Islet of Langerhans (tissue), 1 donor: ENCODE measurements at regions not wholly inside any gene's neighbourhood (a gene's known extent, or its start where the extent isn't known, plus 50 kb on each side); places are given as distances from the start of the nearest gene placed in this dataset.
"Not testable (repeated sequence)": the region's sequence is repeated elsewhere in the genome, so short reads cannot be mapped to it uniquely, and the experiment has no call there.

Experiments
- FAIRE-seq: peaks from one replicate; lab custom pipeline; 2011; peaks lifted over from hg19 to GRCh38; lab: Jason Lieb, UNC

DNA sequence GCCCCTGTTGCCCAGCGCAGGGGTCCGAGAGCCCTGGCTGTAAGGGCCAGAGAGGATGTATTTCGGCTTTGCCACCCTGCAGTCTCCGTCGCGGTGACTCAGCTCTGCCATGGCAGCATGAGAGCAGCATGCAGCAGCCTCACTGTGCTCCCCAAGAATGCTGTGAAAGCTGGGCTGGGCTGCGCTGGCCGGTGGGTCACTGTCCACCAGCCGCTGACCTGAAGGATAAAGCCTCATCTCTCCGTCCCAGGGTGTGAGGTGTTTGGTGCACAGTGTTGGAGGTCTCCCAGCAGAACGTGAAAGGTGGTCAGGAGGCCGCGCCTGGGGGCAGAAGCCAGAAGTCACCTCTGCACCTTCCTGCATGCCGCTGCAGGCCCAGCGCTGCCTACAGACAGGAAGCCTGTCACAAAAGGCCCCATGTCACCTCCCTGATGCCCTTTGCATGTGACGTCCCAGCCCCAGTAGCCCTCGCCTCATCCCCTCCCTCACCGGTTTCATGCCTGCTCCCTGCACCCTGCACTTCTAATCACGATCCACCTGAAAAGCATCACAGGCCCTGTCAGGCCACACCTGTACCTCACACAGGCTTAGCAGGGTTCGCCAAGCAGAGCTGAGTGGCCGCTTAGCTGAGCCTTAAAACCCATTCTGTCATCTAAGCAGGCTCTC is 342.1 kb downstream of the EIPR1 start:
- FAIRE-seq: no peak

DNA sequence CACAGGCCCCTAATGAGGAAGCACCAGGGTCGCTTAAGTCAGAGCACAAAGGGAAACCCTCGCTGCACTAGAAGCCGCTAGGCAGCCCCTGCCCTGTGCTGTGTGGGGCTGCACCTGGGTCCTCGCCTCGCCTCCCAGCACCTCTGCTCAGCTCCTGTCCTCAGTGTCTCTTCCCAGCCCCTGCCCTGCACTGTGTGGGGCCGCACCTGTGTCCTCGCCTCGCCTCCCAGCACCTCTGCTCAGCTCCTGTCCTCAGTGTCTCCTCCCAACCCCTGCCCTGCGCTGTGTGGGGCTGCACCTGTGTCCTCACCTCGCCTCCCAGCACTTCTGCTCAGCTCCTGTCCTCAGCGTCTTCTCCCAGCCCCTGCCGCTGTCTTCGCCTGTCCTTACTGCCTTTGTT is 342.8 kb downstream of the EIPR1 start:
- no peak for FAIRE-seq

DNA sequence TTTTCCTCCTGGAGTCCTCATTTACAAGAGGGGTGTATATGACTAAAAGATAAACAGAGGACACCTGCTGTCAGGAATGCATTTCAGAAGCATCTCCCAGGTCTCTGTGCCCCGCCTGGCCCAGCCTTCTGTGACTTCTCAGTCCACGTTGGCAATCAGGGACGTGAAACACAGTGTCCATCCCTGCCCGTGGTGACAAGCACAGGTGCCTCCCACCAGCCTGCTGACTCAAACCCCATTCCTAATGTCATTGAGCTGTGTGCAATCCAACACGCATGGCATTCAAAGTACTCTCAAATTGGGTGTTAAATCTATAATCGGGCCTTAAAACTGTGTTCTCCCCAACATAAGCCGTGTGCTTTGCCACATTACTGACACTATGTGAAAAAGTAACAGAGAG is 343.2 kb downstream of the EIPR1 start:
- FAIRE-seq: no peak

DNA sequence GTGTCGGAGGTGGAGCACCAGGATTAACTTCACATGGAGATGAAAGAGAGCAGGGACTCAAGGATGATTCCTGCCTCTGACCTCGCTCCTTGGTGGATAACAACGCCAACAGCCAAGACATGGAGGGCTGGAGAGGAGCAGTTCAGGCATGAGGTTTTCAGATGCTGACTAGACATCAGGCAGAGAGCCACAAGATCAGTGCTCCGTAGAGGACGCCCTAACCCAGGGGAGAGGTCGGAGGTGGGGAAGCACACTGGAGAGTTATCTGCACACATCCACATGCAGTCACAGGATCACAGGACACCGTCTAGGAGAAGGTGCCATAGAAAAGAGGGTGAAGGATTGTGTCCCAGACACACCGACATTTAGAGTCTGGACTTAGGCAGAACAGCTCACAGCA is 344.3 kb downstream of the EIPR1 start:
- no peak for FAIRE-seq

DNA sequence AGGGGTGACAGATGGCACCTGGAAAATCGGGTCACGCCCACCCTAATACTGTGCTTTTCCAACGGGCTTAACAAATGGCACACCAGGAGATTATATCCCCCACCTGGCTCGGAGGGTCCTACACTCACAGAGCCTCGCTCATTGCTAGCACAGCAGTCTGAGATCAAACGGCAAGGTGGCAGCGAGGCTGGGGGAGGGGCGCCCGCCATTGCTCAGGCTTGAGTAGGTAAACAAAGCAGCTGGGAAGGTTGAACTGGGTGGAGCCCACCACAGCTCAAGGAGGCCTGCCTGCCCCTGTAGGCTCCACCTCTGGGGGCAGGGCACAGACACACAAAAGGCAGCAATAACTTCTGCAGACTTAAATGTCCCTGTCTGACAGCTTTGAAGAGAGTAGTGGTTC is 346.8 kb downstream of the EIPR1 start:
- FAIRE-seq: not testable (repeated sequence)

DNA sequence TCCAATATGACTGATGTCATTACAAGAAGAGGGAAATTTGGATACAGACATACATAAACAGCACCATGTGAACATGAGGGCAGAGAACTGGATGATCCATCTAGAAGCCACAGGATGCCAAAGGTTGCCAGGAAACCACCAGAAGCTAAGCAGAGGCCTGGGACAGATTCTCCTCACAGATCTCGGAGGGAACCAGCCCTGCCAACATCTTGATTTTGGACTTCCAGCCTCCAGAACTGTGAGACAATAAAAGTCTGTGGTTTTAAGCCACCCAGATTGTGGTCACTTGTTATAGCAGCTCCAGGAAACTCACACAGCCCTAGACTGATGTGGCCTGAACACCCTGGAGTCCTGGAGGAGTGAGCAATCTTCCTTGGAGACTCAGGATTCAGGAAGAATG is 351.6 kb downstream of the EIPR1 start:
- no peak for FAIRE-seq

DNA sequence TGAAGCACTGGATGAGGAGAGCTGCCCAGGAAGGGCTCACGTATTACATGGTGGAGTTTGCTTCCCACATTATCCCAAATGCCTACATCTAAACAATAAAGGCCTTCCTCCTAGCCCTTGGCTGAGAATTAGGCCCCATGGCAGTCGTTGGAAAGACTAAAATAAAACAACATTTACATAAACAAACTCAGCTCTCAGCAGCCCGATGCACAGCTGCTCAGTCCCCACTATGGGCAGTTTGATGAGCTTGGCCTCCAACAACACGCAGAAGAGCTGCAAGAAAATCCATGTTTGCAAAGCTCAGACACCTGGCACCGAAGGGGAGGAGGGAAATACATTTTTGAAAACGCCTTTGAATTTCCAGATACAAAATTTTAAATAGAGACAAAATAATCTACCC is 352.4 kb downstream of the EIPR1 start:
- no peak for FAIRE-seq

DNA sequence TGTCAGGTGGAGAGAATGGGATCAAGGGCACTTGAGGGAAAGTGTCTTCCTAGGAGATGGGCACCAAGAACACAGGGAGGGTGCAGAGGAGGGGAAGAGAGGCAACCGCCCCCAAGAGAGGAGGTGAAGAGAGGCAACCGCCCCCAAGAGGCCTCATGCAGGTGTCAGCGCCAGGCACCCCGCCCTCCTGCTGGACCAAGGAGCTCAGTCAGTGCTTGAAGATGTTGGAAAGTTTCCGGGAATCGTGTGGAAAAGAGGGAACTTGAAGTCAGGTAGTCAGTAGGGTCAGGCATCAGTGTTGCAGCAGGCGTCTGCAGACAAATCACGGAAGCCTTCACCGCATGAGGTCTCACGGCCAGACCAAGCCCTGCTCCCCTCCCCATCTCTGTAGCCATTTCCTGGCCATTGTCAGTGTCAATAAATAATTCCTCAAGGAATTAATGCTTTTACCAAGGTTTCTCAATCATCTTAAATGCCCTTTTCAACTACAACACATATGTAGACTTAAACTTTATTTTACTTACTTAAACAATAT is 353.1 kb downstream of the EIPR1 start:
- FAIRE-seq: no peak

DNA sequence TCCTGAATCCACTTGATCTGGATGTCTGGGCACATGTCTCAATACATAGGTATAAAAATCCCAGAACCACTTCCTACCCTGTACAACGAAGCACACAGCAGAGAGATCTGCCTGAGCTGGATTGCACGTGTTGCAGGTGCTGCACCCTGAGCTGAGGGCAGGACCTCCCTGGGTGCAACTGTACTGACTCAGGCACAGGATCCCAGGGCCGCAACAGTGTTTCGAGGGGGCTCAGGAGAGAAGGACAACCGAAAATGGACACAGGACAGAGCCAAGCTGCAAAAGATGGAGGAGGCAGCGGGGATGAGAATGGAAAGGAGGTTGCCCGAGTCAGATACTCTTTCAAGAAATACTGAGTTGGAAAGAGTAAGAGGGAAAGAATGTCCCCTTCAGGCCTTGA is 354.1 kb downstream of the EIPR1 start:
- no peak for FAIRE-seq

DNA sequence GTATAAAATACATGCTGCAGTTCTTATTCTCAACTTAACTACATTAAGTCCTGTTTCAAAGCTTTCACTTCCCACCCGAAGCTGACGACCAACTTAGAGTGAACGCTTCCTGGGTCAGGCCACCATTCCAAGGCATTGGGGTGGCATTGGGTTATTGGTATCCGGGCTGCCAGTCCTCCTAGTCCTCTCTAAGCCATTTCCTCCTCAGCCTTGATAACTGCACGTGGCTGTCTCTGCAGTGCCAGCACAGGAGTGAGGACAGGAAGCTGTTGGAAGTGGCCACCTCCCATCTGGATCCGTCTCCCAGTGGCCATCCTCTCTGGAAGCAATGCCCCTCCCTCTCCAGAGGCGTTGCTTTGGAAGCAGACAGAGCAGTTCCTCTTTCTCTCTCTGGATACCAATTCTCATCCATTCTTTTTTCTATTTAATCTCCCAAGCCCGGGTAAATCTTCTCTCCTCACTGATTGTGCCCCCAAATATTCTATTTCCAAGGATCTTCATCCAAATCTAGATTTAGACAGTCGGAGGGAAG is 354.7 kb downstream of the EIPR1 start:
- no peak for FAIRE-seq

DNA sequence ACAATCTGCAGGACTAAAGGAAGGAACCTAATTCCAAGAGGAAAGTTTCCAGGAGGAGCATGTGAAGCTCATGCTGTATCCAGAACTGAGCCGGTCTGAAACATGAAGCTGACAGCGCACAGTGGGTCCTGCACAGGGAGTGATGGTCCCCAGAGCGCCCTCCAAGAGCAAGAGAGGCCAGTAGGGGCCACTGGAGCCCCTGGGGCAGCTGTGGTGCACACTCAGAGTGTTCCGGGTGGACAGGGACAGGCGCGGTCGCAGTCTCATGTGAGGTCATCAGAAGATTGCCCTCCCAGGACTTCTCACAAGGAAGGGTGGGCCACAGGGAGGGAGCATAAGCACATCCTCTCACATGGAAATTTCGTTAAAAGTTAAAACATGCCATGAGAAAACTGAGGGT is 355.9 kb downstream of the EIPR1 start:
- FAIRE-seq: no peak

DNA sequence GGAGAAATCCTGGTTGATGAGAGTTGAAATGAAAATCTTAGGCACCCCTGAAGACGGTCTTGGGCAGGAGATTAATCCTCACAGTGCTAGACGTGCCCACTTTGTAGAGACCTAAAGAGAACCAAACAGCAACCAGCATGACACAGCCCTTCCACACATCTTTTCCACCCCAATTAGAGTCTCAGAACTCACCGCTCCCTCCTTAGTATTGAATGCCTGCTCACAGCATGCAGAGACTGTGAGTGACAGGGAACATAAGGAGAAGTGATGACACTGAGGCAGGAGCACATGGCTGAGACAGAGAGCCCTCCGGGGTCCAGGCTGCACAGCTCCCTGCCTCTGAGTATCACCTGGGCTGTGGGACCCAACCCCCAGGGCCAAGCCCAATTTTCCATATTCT is 367.6 kb downstream of the EIPR1 start:
- no peak for FAIRE-seq

DNA sequence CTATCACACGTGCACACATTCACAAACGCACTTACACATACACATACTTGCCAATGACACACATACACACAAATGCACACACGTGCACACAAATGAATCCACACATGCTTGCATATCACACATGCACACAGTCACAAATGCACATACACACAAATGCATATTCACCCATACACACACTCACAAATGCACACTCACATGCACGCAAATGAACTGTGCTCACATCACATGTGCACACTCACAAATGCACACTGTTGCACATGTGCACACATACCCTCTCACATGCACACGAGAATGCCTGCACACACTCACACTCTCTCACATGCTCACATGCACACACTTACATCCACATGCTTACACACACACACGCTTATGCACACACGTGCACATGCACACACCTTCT is 368.1 kb downstream of the EIPR1 start:
- no peak for FAIRE-seq

DNA sequence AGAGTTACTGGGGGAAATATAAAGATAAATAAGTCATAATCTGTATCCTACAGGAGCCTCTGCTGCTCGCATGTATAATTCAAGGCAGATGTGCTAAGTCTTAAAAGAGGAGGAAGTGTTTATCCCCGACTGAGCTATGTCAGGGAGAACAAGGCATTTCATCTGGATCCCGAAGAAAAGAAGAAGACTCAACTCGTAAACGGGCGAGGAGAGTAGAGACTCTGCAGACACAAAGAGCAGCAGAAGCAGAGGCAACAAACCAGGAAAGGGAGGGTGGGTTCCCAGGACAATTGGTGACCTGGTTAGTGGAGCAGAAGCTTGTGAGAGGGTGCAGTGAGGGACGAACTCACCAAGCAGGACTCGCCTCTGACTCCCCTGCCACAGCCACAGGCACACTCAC is 368.6 kb downstream of the EIPR1 start:
- no peak for FAIRE-seq

DNA sequence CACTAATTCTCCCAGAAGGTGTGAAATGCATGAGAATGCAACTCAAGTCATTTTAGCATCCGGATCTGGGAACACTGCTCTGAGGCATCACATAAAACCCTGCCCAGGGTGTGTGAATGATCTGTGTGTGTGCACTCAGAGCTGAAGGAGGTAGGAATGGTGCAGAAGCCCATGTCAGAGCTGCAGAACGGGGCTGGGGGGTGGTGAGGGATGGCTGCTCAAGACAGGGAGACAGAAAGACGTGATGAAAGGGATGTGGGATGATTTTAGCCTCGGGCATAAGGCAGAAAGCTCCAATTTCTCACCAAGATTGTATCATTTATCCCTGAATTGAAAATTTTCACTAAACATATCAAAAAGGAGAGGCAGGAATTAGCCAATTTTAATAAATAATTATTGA is 369.1 kb downstream of the EIPR1 start:
- no peak for FAIRE-seq

DNA sequence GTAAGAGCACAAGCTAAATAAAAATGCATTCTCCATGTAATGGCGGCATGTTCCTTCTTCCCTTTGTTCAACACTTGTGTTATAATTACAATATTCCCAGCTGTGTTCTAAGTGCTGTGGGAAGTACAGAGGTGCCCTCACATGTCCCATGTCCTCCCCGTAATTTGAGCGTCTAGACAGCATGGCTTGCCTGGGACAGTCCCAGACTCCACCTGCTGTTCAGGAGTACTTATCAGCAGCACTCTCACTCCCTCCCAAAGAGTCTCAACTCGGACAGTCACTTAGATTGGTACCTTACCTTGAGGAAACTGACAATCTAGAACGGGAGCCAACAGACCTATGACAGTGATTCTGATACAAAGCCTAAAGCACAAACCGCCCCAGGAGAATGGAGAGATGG is 370.5 kb downstream of the EIPR1 start:
- FAIRE-seq: no peak

DNA sequence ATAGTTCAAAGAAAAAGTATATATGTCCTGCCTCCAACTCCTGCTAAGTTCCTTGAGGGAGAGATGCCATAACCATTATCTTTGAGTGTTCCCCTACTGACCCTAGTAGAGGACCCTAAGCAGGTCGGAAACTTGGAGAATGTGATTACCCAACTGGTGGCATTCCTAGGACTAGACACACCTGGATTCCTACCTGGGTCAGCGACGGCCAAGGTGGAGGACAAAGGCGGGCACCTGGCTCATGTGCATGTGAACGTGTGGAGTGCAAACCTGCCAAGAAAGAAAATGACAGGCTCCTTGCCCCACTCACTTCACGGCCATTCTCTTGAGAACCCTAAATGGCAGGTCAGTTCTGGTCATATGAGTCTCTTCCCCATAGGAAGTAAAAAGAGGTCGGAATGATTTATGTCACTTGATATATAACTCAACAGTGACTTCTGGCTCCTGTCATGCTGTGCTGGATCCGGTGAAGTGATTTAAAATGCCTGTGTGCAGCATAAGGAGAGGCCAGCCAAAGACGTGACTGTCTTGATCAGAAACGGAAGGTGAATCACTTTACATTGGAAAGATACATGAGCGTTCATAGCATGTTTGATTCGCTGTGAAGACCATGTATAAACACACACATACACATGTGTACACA is 371.6 kb downstream of the EIPR1 start:
- FAIRE-seq: no peak

DNA sequence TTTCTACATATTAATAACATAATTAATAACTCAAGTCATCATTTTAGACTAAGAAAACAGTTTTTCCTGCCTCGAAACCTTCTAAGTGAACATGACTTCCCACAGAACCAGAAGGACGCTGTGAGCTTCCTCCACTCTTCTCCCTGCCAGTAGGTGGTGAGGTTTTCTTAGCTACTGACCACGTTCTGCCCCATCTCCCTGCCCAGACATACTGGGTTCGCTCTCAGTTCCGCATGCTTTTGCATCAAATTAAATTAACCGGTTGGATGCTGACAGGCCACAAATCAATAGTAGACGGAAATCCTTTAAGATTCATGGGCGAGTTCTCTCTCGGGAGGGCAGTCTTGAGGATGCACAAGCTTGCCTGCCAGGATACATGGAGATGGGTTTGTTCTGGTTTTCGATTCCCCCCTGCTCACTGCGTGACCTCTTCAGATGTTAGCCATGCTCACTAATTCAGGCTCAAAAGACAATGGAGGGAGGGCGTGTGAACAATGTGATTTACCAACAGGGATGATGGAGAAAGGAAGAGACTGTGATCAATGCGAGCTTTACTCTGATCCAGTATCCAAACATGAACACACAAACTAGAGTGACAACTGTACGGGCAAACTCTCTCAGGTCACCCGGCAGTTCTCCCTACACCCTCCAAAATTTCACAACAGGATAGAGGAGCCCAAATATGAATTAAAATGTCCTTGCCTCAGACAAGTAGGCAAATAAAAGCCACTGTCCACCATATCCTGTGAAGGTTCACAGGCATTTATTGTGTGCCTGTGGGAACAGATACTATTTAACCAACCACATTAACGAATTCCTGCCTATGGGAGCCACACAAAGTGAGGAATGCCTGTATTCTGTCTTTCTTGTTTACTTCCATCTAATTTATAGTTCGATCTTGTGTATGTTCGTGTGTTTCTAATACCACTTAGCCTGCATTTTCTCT is 375.7 kb downstream of the EIPR1 start:
- no peak for FAIRE-seq

DNA sequence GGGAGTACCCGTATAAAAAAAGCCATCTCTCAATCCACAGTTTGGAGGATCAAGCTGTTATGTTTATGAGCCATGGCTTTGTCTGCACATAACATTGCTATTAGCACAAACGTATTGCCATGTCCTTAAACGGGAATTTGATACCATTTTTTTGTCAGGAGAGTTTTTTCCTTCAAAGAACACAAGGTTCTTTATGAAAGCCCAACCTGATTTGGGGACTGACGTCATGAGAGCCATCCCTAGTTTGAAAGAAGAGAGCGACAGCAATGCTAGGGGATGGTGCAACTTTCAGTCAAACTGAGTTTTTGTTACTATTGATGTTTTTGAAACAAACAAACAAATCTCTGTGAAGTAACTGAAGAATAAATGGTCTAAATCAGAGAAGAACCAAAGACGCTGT is 376.6 kb downstream of the EIPR1 start:
- no peak for FAIRE-seq

DNA sequence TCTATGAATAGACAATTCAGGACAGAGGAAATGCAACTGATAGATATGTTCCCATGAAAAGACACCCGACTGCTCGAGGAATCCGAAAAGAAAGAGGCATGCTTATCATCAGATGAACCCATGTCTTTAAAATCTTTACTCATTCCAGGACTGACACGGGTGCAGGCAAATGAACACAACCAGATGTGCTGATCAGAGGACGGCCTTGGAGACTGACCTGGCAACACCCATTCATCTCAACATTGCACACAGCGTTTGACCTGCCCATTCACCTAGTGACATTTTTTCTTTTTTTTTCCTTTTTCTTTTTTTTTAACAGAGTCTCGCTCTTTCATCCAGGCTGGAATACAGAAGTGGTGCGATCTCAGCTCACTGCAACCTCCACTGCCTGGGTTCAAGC is 377.5 kb downstream of the EIPR1 start:
- FAIRE-seq: no peak

DNA sequence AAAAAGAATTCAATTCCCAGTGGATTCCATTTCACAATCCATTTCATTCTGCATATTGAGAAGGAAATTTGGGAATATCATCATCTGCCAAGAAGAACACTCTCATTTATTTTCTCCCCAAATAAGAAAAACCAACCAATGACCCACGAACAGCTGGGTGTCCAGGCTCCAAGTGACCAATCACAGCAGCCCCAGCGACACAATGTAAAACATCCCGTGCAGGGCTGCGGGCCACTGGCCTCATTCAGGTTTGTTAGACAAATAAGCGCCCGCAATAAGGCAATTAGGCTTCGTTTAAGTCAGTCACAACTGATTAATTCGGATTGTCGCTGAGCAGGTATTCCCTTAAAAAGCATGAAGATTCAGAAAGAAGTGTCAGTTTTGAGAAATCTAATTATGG is 378.6 kb downstream of the EIPR1 start:
- FAIRE-seq: no peak

DNA sequence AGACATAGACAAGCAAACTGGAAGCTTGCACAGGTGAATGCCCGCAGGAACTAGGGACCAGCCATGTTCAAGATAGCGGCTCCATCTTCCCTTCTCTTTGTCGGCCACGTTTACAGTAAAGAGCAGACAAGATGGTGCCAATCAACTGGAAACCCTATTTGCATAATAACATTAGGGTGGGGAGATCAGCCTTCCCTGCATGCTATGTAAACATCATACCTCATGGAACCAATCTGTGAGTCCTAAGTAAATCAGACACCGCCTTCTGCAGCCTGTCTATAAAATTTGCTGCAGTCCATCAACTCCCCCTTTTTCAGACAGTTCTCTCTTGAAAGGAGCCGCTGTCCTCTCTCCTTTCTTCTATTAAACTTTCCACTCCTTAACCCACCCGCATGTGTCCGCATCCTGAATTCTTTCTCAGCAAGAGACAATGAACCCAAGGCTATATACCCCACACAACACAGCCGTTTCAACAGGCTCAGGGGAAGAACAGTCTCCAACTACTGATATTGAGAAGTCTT is 384.4 kb downstream of the EIPR1 start:
- no peak for FAIRE-seq

DNA sequence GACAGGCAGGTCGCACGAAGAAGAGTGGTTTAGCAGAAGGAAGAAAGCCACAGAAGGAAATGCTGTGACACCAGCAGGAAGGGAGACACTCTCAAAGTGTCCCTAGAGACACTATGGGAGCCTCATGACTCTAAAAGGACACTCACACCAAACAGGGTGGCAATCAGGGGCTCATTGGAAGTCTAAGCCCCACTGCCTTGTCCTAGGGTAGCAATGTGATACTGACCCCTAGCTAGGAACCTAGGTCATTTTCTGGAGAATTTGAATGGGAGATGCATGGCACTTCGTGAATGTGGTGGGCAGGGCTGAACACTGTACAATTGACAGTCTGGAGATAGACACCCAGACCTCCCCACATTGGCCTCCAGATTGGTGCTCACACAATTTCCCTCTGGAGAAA is 385.0 kb downstream of the EIPR1 start:
- FAIRE-seq: no peak
